MCF 10A (cell line): ENCODE measurements at regions not wholly inside any gene's neighbourhood (a gene's known extent, or its start where the extent isn't known, plus 50 kb on each side); places are given as distances from the start of the nearest gene placed in this dataset.

Experiments used
- BruUV-seq: library from RNA; stranded (reverse); fragments of 400-500 nt; replicated peaks from 2 replicates; lab custom pipeline; 2021; lab: Mats Ljungman, UMichigan
- CTCF ChIA-PET: fragments of 300-600 bp; sonication (Branson Sonifier 250); formaldehyde crosslinking; extraction: SDS; loops from one replicate; lab custom pipeline; 2021; ENCODE audit warnings: antibody characterized with exemption, inconsistent platforms; lab: Yijun Ruan, JAX
- POLR2A ChIA-PET: fragments of 300-600, 350-650 bp; sonication (Branson Sonifier 250); formaldehyde crosslinking; extraction: SDS; loops from one replicate; lab custom pipeline; 2020; ENCODE audit warnings: antibody characterized with exemption, inconsistent platforms; lab: Yijun Ruan, JAX
- DNase-seq: peaks from one replicate; pipeline ENCODE4 v3.0.0-alpha.2; 2018; ENCODE audit not compliant: unreplicated experiment
- H3K27ac Mint-ChIP-seq: one replicate; pipeline ENCODE4 v1.8.0; 2022; ENCODE audit warnings: mild to moderate bottlenecking, low read depth, mixed read lengths; ENCODE audit not compliant: unreplicated experiment
- H3K27me3 Mint-ChIP-seq: one replicate; pipeline ENCODE4 v1.8.0; 2022; ENCODE audit warnings: mixed read lengths; ENCODE audit not compliant: insufficient read depth, unreplicated experiment
- H3K36me3 Mint-ChIP-seq: one replicate; pipeline ENCODE4 v1.8.0; 2022; ENCODE audit warnings: mild to moderate bottlenecking, moderate library complexity, mixed read lengths; ENCODE audit not compliant: insufficient read depth, unreplicated experiment
- H3K4me1 Mint-ChIP-seq: one replicate; pipeline ENCODE4 v1.8.0; 2022; ENCODE audit warnings: mixed read lengths; ENCODE audit not compliant: insufficient read depth, unreplicated experiment
- H3K4me3 Mint-ChIP-seq: one replicate; pipeline ENCODE4 v1.8.0; 2022; ENCODE audit warnings: mild to moderate bottlenecking, moderate library complexity, mixed read lengths; ENCODE audit not compliant: unreplicated experiment
- H3K9me3 Mint-ChIP-seq: one replicate; pipeline ENCODE4 v1.8.0; 2022; ENCODE audit warnings: mixed read lengths; ENCODE audit not compliant: unreplicated experiment
- CTCF ChIP-seq: fragments of 200-600 bp; IDR thresholded peaks from one replicate; pipeline ENCODE4 v1.8.0; 2022; ENCODE audit warnings: antibody characterized with exemption, mild to moderate bottlenecking; ENCODE audit not compliant: unreplicated experiment
- intact Hi-C: fragments of 100-400 bp; cut with micrococcal nuclease; formaldehyde crosslinking; loops from 2 replicates; pipeline ENCODE4 v1.14.1; 2022

- CTCF ChIA-PET, result no interaction called here
- no peak overlapping the region for H3K27ac Mint-ChIP-seq
- no peak for DNase-seq
Measured at GRCh38 chr6:103874575-103874974, 985.1 kb downstream of the HACE1 start.

GRCh38 chr6:103872678-103873077 lies 987.0 kb downstream of the HACE1 start:
- DNase-seq, result no peak
- ChIA-PET POLR2A (no interaction called here), CTCF (no interaction called here)
- H3K4me3 Mint-ChIP-seq, result no peak overlapping the region
- H3K36me3 Mint-ChIP-seq, result no peaks in the 10 kb centered on the region
- no peaks in the 10 kb centered on the region for H3K4me1 Mint-ChIP-seq
- H3K27me3 Mint-ChIP-seq, result no peaks in the 10 kb centered on the region
- no TSS peak for BruUV-seq
- H3K27ac Mint-ChIP-seq, result no peak overlapping the region
- intact Hi-C loops, result no loop called here
- H3K9me3 Mint-ChIP-seq, result no peaks in the 10 kb centered on the region
- TF ChIP-seq CTCF, result no peak

More at GRCh38 chr6:103874575-103874974, 985.1 kb downstream of the HACE1 start:
- Mint-ChIP-seq H3K36me3 (no peaks in the 10 kb centered on the region), H3K9me3 (no peaks in the 10 kb centered on the region), H3K27me3 (no peaks in the 10 kb centered on the region), H3K4me3 (no peak overlapping the region), H3K4me1 (no peaks in the 10 kb centered on the region)
- TF ChIP-seq CTCF, result no peak
- POLR2A ChIA-PET, result no interaction called here
- intact Hi-C loops, result no loop called here
- no TSS peak for BruUV-seq

GRCh38 chr6:103872233-103872632 lies 987.5 kb downstream of the HACE1 start:
- Mint-ChIP-seq H3K4me3 (no peak overlapping the region), H3K27me3 (no peaks in the 10 kb centered on the region), H3K4me1 (no peaks in the 10 kb centered on the region), H3K36me3 (no peaks in the 10 kb centered on the region), H3K27ac (no peak overlapping the region), H3K9me3 (no peaks in the 10 kb centered on the region)
- intact Hi-C loops, result no loop called here
- no peak for DNase-seq
- no TSS peak for BruUV-seq
- POLR2A ChIA-PET, result interaction anchor here (0.7 kb wide), 1 partner anchor 19 kb away, joined by 3 read pairs; no protein-coding TSS in a partner anchor
- CTCF ChIA-PET, result no interaction called here
- TF ChIP-seq CTCF, result no peak

- Mint-ChIP-seq H3K27me3 (no peaks in the 10 kb centered on the region), H3K27ac (no peak overlapping the region), H3K36me3 (no peaks in the 10 kb centered on the region), H3K4me3 (no peak overlapping the region), H3K9me3 (no peaks in the 10 kb centered on the region), H3K4me1 (no peaks in the 10 kb centered on the region)
- CTCF ChIA-PET, result no interaction called here
- no TSS peak for BruUV-seq
- no peak for DNase-seq
- TF ChIP-seq CTCF, result no peak
- POLR2A ChIA-PET, result no interaction called here
- intact Hi-C loops, result no loop called here
Measured at GRCh38 chr6:103870970-103871369, 988.7 kb downstream of the HACE1 start.
